Activated T-helper 2 cell treated with anti-CD3 and anti-CD28 coated beads, Interferon-gamma antibody, Interleukin-2, Interleukin-4, amounts not matched to agents 10 μg/mL and 5 μg/mL and 100 μg/mL, durations not matched to agents 14 hours and 24 hours and 36 hours (primary cell): ENCODE measurements at regions not wholly inside any gene's neighbourhood (a gene's known extent, or its start where the extent isn't known, plus 50 kb on each side); places are given as distances from the start of the nearest gene placed in this dataset.
"Not testable (repeated sequence)": the region's sequence is repeated elsewhere in the genome, so short reads cannot be mapped to it uniquely, and the experiment has no call there.

Source experiments
- DNase-seq: peaks from one replicate; pipeline ENCODE4 v3.0.0; 2021; ENCODE audit warnings: low spot score
- H3K27ac Mint-ChIP-seq: one replicate; pipeline ENCODE4 v1.8.0; 2021; ENCODE audit warnings: mixed read lengths
- H3K27me3 Mint-ChIP-seq: one replicate; pipeline ENCODE4 v1.8.0; 2021; ENCODE audit warnings: low read depth, mixed read lengths
- H3K36me3 Mint-ChIP-seq: one replicate; pipeline ENCODE4 v1.8.0; 2021; ENCODE audit warnings: low read depth, mixed read lengths
- H3K4me1 Mint-ChIP-seq: one replicate; pipeline ENCODE4 v1.8.0; 2021; ENCODE audit warnings: low read depth, mixed read lengths
- H3K4me3 Mint-ChIP-seq: one replicate; pipeline ENCODE4 v1.8.0; 2021; ENCODE audit warnings: low read depth, mild to moderate bottlenecking, moderate library complexity, mixed read lengths
- H3K9me3 Mint-ChIP-seq: one replicate; pipeline ENCODE4 v1.8.0; 2021; ENCODE audit warnings: mixed read lengths
- intact Hi-C: fragments of 100-400 bp; cut with micrococcal nuclease; formaldehyde crosslinking; loops from one replicate; pipeline ENCODE4 v1.15.1; 2023

- Mint-ChIP-seq H3K4me3 (no peak overlapping the region), H3K27me3 (peaks cover 5% of the 10 kb centered on the region), H3K4me1 (no peaks in the 10 kb centered on the region), H3K36me3 (no peaks in the 10 kb centered on the region), H3K27ac (no peak overlapping the region), H3K9me3 (no peaks in the 10 kb centered on the region)
- no peak for DNase-seq
- intact Hi-C loops, result no loop called here
These were observed 78.7 kb upstream of the LARP1 start for GRCh38 chr5:154676508-154676907.

- DNase-seq, result no peak
- intact Hi-C loops, result no loop called here
- Mint-ChIP-seq H3K36me3 (no peaks in the 10 kb centered on the region), H3K4me3 (no peak overlapping the region), H3K27ac (no peak overlapping the region), H3K4me1 (no peaks in the 10 kb centered on the region), H3K27me3 (peaks cover 1% of the 10 kb centered on the region), H3K9me3 (peaks cover under 1% of the 10 kb centered on the region)
These were observed 81.1 kb upstream of the LARP1 start for GRCh38 chr5:154674029-154674428.

DNA sequence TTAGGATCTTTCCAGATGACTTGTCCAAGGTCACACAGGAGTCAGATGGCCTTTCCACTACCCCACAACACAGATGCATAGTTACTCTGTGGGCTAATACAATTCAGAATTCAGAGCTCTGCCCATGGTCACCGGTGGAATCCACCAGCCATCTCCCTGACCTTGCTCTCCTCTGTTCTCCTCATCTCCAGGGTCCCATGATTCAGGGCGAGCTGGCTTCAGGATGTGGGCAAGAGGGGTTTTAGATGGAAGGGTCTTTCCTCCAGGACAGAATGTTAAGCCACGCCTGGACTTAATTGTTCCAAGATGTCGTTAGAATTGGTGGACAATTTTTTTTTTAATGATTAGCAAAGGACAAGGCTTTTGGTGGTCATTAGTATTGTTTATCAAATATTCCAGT is 81.7 kb upstream of the LARP1 start:
- intact Hi-C loops, result no loop called here
- H3K27ac Mint-ChIP-seq, result no peak overlapping the region
- H3K4me3 Mint-ChIP-seq, result no peak overlapping the region
- no peaks in the 10 kb centered on the region for H3K36me3 Mint-ChIP-seq
- no peaks in the 10 kb centered on the region for H3K4me1 Mint-ChIP-seq
- H3K9me3 Mint-ChIP-seq, result peaks cover 5% of the 10 kb centered on the region
- no peak for DNase-seq
- peaks cover 1% of the 10 kb centered on the region for H3K27me3 Mint-ChIP-seq

DNA sequence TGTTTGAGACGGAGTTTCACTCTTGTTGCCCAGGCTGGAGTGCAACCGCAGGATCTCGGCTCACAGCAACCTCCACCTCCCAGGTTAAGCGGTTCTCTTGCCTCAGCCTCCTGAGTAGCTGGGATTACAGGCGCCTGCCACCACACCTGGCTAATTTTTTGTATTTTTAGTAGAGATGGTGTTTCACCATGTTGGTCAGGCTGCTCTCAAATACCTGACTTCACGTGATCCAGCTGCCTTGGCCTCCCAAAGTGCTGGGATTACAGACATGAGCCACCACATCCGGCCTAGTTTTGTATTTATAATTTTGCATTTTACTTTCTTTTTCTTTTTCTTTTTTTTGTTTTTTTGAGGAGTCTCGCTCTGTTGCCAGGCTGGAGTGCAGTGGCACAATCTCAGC is 85.3 kb upstream of the LARP1 start:
- H3K27ac Mint-ChIP-seq, H3K27me3 Mint-ChIP-seq, H3K36me3 Mint-ChIP-seq: not testable (repeated sequence)

DNA sequence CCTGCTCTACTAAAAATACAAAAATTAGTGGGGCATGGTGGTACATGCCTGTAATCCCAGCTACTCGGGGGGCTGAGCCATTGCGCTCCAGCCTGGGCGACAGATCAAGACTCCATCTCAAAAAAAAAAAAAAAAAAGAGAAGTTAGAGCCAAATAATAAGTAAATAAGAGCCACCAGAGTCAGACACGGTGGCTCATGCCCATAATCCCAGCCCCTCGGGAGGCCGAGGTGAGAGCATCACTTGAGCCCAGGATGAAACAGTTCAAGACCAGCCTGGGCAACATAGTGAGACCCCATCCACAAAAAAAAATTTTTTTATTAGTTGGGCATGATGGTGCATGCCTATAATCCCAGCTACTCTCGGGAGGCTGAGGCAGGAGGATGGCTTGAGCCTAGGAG is 85.8 kb upstream of the LARP1 start:
- no peaks in the 10 kb centered on the region for H3K36me3 Mint-ChIP-seq
- intact Hi-C loops, result no loop called here
- H3K27me3 Mint-ChIP-seq, result no peaks in the 10 kb centered on the region
- no peak overlapping the region for H3K27ac Mint-ChIP-seq
- H3K4me3 Mint-ChIP-seq, result no peak overlapping the region
- no peak for DNase-seq
- H3K9me3 Mint-ChIP-seq, result peaks cover 23% of the 10 kb centered on the region
- H3K4me1 Mint-ChIP-seq, result no peaks in the 10 kb centered on the region

More for the DNA sequence above, 85.3 kb upstream of the LARP1 start:
- H3K4me1 Mint-ChIP-seq, DNase-seq, intact Hi-C loops, H3K4me3 Mint-ChIP-seq: not testable (repeated sequence)
- H3K9me3 Mint-ChIP-seq, result peaks cover 19% of the 10 kb centered on the region

GRCh38 chr5:154664869-154665268 is 90.3 kb upstream of the LARP1 start:
- Mint-ChIP-seq H3K27me3 (no peaks in the 10 kb centered on the region), H3K36me3 (no peaks in the 10 kb centered on the region), H3K4me3 (no peak overlapping the region), H3K27ac (no peak overlapping the region), H3K4me1 (no peaks in the 10 kb centered on the region), H3K9me3 (peaks cover 27% of the 10 kb centered on the region)
- intact Hi-C loops, result no loop called here
- no peak for DNase-seq

DNA sequence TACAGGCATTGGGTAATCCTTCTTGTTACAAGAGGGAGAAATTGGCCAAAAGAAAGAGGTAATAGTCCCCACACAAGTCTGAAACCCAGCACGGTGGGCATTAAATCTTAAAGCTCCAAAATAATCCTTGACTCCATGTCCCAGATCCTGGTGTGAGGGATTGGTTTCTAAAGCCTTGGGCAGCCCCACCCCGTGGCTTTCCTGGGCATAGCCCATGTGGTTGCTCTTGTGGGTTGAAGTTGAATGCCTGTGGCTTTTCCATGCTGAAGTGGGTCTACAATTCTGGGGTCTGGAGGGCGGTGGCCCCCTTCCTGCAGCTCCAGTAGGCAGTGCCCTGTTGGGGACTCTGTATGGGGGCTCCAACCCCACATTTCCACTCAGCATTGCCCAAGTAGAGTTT is 91.8 kb upstream of the LARP1 start:
- DNase-seq, result no peak
- H3K27ac Mint-ChIP-seq, result no peak overlapping the region
- H3K4me1 Mint-ChIP-seq, result no peaks in the 10 kb centered on the region
- no peaks in the 10 kb centered on the region for H3K27me3 Mint-ChIP-seq
- peaks cover 21% of the 10 kb centered on the region for H3K9me3 Mint-ChIP-seq
- H3K36me3 Mint-ChIP-seq, result no peaks in the 10 kb centered on the region
- intact Hi-C loops, result no loop called here
- no peak overlapping the region for H3K4me3 Mint-ChIP-seq

DNA sequence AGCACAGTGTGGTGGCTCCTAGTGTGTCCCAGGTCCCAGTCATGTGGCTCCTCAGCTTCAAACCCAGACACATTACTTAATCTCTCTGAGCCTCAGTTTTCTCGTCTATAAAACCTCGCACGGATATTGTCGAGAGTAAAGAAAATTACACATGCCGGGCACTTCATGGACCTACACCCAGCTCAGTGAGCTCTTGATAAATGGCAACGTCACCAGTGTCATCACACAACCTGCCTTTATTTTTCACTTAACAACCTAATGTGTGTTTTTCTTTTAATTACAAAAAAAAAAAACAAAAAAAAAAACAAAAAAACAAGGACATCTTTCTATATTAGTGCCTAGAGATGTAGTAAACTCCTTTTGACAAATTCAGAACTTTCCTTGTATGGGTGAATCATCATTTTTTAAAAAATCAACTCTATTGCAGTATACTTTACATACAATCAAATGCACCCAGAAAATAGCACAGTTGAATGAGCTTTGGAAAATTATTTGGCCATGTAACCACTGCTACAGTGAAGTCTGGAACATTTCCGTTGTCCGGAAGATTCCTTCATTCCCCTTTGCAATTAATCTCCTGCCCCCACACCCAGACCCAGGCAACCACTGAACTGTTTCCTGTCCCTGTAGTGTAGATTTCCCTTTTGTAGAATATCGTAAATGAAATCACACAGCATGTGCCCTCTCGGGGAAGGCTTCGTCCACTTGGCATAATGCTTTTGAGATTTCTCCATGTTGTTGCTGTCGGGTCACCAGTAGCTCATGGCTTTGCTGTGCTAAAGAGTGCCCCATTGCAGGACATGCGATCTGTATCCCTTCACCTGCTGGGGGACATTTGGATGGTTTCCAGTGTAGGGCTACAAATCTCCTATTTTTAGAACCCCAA is 100.4 kb upstream of the LARP1 start:
- intact Hi-C loops, result loop anchor here (5.0 kb wide), 1 partner anchor 103 kb away; the partner anchor contains the start of gene LARP1
- DNase-seq, result no peak
- no peaks in the 10 kb centered on the region for H3K36me3 Mint-ChIP-seq
- no peaks in the 10 kb centered on the region for H3K9me3 Mint-ChIP-seq
- no peaks in the 10 kb centered on the region for H3K27me3 Mint-ChIP-seq
- no peak overlapping the region for H3K27ac Mint-ChIP-seq
- H3K4me1 Mint-ChIP-seq, result peaks cover 5% of the 10 kb centered on the region
- H3K4me3 Mint-ChIP-seq, result no peak overlapping the region

- Mint-ChIP-seq H3K27ac (no peak overlapping the region), H3K36me3 (no peaks in the 10 kb centered on the region), H3K4me1 (peaks cover 5% of the 10 kb centered on the region), H3K4me3 (no peak overlapping the region), H3K27me3 (no peaks in the 10 kb centered on the region), H3K9me3 (no peaks in the 10 kb centered on the region)
- DNase-seq, result no peak
- intact Hi-C loops, result loop anchor here (5.0 kb wide), 1 partner anchor 103 kb away; the partner anchor contains the start of gene LARP1
These were observed 101.3 kb upstream of the LARP1 start for GRCh38 chr5:154653764-154654485.

GRCh38 chr5:154653418-154653763 is 101.8 kb upstream of the LARP1 start:
- Mint-ChIP-seq H3K4me3 (no peak overlapping the region), H3K9me3 (no peaks in the 10 kb centered on the region), H3K36me3 (no peaks in the 10 kb centered on the region), H3K4me1 (peaks cover 5% of the 10 kb centered on the region), H3K27ac (no peak overlapping the region), H3K27me3 (peaks cover 3% of the 10 kb centered on the region)
- no peak for DNase-seq
- intact Hi-C loops, result loop anchor here (5.0 kb wide), 1 partner anchor 104 kb away; the partner anchor contains the start of gene LARP1

GRCh38 chr5:154652746-154653417 is 102.3 kb upstream of the LARP1 start:
- Mint-ChIP-seq H3K9me3 (no peaks in the 10 kb centered on the region), H3K27me3 (peaks cover 4% of the 10 kb centered on the region), H3K36me3 (no peaks in the 10 kb centered on the region), H3K4me3 (no peak overlapping the region), H3K4me1 (peaks cover 6% of the 10 kb centered on the region), H3K27ac (no peak overlapping the region)
- DNase-seq, result no peak
- intact Hi-C loops, result loop anchor here (5.0 kb wide), 1 partner anchor 104 kb away; the partner anchor contains the start of gene LARP1

DNA sequence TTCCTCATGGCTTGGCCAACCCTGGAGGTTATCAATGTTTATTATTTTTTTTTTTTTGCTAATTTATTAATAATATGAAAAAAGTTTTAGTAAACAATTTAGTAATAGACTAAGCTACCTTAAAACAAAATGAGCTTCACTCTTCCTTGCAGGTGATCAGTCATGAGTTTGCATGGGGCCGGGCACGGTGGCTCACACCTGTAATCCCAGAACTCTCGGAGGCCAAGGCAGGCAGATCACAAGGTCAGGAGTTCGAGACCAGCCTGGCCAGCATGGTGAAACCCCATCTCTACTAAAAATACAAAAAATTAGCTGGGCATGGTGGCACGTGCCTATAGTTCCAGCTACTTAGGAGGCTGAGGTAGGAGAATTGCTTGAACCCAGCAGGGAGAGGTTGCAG is 103.4 kb upstream of the LARP1 start:
- H3K36me3 Mint-ChIP-seq, H3K4me3 Mint-ChIP-seq: not testable (repeated sequence)

More for the DNA sequence above, 103.4 kb upstream of the LARP1 start:
- peaks cover 17% of the 10 kb centered on the region for H3K4me1 Mint-ChIP-seq
- intact Hi-C loops, result loop anchor here (5.0 kb wide), 1 partner anchor 106 kb away; the partner anchor contains the start of gene LARP1
- H3K9me3 Mint-ChIP-seq, H3K27ac Mint-ChIP-seq, DNase-seq: not testable (repeated sequence)
- H3K27me3 Mint-ChIP-seq, result peaks cover 15% of the 10 kb centered on the region
